GM19397 (cell line): ENCODE measurements at regions not wholly inside any gene's neighbourhood (a gene's known extent, or its start where the extent isn't known, plus 50 kb on each side); places are given as distances from the start of the nearest gene placed in this dataset.
"Not testable (repeated sequence)": the region's sequence is repeated elsewhere in the genome, so short reads cannot be mapped to it uniquely, and the experiment has no call there.

Source experiments
- ATAC-seq: cut with Tn5 transposase; IDR thresholded peaks from one replicate; pipeline ENCODE4 v1.9.1; 2021; ENCODE audit warnings: mild to moderate bottlenecking, moderate library complexity; ENCODE audit not compliant: unreplicated experiment

DNA sequence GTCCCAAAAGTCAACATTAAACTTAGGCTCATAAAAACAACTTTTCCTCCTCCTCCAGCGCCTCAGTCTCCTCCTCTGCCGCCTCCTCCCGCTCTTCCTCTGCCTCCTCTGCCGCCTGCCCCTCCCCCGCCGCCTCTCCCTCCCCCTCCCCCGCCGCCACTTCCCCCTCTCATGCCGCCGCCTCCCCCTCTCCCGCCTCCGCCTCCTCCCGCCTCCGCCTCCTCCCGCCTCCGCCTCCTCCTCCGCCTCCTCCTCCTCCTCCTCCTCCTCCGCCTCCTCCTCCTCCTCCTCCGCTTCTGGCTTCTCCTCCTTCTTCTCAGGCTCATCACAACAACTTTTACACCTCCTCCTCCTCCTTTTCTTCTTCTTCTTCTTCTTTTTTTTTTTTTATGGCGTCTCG is 599.9 kb downstream of the TMEM182 start:
- no peak for ATAC-seq

- ATAC-seq, result no peak
Observed at GRCh38 chr2:103363639-103364038, 601.8 kb downstream of the TMEM182 start.

DNA sequence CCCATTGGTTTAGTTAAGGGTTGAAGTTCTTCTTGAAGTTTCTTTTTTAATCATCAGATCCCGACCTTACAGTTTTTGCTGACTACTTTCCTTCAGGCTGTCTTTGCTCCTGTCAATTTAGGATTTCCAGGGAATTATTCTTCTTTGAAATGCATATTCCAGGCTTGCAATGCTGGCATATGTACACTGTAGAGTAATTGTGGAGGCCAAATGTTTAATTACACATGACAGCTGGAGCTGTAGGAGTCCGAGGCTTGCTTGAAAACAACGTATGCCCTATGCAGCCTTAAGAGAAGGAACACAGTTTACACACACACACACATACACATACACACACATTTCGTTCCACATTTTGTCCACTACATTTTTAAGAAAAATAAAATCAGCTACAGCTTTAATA is 602.3 kb downstream of the TMEM182 start:
- ATAC-seq, result no peak

DNA sequence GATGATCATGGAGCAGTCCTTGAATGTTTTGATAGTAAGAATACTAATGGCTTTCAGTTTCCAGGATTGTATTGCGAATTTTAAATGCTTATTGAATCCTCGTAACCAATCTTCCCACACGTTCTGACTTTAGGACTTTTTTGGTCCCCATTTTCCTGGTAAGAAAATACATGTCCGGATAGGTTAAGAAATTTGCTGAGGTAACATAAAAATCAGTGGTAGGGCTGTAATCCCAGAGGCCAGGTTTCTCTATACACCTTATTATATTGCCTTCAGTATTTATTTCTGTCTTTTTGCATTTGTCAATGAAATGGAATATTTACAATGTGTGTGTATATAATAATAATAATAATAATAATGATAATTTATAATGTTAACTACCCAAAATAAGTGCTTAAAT is 603.2 kb downstream of the TMEM182 start:
- ATAC-seq, result no peak

DNA sequence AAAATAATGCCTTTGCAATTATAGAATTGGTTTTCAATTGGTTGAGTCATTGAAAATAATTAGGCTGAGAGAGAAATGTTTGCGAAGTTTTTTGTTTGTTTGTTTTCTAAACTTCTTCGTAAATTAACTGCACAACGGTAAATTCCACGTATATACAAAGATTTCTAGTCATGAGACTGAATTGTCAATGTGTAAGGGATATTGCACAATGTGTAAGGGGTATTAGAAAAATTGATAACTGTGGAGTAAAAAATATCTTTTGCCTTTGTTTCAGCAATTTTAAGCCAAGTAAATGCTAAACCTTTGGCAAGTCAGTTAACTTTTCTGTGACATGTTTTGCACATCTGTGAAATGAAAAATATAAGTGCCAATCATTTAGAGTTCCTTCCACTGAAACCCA is 606.0 kb downstream of the TMEM182 start:
- no peak for ATAC-seq

- no peak for ATAC-seq
Observed at GRCh38 chr2:103383541-103383940, 621.7 kb downstream of the TMEM182 start.

GRCh38 chr2:103386872-103387271 is 625.0 kb downstream of the TMEM182 start:
- no peak for ATAC-seq

DNA sequence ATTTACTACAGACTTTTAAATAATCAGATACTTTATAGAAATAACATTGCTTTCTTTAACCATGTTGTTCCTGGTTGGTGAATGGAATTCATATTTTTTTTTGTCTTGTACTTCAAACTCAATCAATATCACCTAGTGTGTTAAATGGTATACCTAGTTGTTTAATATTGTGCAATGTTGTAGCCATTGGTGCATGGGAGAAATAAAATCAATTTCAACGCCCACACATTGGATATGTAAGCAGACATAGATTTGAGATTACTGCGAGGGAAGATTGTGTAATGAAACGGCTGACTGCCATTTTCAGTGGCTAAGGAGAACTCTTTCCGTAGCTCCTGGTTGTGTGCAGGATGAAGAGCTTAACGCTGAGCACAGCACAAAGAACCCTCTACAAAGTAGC is 626.1 kb downstream of the TMEM182 start:
- no peak for ATAC-seq

- no peak for ATAC-seq
Observed at GRCh38 chr2:103396152-103396551, 634.3 kb downstream of the TMEM182 start.

GRCh38 chr2:103401621-103402020 is 639.8 kb downstream of the TMEM182 start:
- ATAC-seq, result no peak

DNA sequence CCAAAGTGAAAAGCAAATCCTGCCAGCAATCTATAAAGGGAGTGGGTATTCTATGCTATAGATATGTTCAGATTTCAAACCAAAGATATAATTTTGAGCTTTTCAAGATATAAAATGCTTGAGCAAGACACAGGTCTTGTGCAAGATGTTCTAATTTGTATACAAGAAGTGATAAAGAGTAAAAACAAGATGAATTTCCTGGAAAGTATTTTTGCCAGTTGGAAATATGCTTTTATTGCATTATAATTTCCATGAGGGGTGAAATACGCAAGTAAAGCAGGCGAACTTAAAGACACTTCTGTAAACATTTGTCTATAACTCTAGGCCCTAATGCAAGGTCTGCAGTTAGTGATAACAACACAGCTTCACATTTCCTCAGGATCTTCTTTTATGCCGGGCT is 640.5 kb downstream of the TMEM182 start:
- no peak for ATAC-seq

DNA sequence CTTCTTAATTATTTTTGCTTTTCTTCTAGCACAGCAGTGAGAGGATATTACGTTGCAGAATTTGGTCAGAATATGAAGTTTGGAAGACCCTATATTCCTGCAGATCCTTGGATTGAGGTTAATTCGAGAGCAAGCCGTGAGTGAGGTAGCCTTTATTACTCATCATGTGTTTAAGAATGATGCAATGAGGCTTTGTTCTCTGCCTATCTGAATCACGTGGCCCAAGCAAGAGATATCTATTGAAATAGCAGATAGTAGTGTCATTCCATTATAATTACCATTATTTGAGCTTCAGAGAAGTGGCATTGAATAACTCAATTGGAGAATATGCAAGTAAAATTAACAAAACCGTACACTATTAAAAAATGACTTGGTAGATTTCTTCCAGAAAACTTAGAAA is 641.1 kb downstream of the TMEM182 start:
- ATAC-seq, result no peak

DNA sequence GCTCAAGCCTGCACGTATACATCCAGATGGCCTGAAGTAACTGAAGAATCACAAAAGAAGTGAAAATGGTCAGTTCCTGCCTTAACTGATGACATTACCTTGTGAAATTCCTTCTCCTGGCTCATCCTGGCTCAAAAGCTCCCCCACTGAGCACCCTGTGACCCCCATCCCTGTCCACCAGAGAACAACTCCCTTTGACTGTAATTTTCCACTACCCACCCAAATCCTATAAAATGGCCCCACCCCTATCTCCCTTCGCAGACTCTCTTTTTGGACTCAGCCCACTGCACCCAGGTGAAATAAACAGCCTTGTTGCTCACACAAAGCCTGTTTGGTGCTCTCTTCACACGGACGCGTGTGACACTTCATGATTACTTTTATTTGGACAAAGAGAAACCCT is 641.6 kb downstream of the TMEM182 start:
- not testable (repeated sequence) for ATAC-seq

DNA sequence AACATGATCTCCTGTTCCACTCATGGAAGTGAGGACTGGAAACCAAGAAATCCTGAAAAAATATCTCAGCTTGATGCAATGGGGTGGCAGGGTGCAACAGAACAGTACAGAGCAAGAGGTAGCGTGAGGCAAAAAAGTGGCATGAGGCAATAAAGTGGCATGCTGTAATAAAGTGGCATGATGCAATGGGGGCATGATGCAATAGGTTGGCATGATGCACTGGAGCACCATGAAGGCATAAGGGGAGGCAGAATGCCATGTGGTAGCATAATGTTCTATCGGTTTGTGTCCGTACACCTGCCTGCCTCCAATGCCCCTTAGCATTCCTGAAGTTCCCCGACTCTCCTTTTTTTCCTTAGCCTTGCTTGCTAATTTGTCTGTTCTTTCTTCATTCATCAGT is 648.4 kb downstream of the TMEM182 start:
- no peak for ATAC-seq

DNA sequence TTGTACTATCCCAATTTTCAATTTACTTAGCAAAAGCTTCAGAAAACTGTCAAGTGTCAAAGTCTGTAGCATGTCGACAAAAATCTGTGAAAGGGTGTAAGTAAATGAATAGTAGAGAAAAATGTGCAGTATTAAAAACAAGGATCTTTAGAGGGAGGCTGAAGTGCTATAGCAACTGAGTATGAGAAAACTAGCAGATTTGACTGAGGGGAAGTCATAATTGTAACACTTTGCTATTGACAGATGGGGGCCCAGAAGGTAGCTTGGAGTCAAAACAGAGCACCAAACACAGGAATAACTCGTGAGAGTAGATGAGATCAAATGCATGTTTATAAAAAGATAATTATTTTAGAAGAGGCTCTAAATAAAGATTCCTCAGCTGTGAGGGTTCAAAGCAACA is 657.7 kb downstream of the TMEM182 start:
- ATAC-seq, result no peak

DNA sequence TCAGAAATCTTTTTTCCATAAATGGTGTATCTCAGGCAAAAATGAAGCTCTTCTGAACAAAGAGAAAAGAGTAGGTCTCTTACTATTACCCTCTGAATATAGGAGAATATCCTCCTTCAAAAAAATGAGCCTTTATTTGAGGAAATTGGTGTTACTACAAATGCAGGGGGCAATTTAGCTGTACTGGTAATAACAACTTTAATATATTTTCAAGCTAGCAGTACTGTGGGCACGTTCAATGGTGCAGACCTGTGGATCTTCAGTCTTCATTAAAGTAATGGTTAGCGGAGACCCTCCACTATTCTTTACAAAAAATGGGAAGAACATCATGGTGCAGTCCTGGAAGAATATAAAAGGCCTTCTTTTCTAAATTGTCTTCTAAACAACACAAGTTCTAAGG is 661.3 kb downstream of the TMEM182 start:
- no peak for ATAC-seq

DNA sequence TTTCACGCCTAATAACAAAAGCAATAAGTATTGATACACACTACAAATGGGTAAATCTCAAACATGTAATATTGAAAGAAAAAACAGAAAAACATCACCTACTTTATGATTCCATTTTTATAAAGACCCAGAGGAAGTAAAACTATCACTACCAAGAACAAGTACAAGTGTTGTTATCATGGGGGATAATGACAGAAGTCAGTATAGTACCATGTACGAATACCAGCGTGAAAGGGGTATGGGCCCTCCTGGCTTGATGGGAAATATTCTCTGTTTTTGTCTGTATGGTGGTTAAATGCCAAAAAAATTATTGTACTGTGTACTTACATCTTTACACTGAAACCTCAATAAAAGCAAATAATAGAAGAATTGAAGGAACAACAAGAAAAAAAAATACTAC is 665.7 kb downstream of the TMEM182 start:
- no peak for ATAC-seq

GRCh38 chr2:103430191-103430590 is 668.4 kb downstream of the TMEM182 start:
- ATAC-seq, result no peak

DNA sequence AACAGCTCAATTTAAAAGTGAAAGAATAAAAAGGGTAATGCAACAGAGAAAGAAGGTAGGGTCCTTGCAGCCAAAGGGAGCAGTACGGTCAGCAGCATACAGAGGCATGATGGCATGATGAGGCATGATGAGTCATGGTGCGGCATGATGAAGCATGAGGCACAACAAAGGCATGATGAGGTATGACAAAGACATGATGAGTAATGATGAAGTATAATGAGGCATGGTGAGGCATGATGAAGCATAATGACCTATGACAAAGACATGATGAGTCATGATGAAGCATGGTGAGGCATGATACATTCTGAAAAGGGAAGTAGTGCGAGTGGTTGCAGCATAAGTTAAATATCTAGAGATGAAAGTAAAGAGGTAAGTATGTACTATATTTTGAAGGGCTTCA is 673.2 kb downstream of the TMEM182 start:
- no peak for ATAC-seq

DNA sequence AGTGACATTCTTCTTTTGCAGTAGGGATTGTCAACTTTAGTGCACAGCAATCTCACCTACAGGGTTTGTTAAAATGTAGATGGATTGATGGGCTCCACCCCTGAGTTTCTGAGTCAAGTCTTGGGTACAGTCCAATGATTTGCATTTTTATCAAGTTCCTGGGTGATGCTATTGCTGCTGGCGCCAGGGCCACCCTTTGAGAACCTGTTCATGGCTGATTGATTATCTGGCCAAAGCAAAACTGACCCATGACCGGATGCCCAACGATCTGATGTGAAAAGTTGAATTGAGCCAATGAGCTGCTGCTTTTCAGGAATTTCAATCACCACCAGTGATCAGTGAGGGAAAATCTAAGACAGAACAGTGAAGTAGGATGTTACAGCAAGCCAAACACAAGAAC is 675.3 kb downstream of the TMEM182 start:
- no peak for ATAC-seq

- ATAC-seq, result no peak
Observed at GRCh38 chr2:103445347-103445746, 683.5 kb downstream of the TMEM182 start.

DNA sequence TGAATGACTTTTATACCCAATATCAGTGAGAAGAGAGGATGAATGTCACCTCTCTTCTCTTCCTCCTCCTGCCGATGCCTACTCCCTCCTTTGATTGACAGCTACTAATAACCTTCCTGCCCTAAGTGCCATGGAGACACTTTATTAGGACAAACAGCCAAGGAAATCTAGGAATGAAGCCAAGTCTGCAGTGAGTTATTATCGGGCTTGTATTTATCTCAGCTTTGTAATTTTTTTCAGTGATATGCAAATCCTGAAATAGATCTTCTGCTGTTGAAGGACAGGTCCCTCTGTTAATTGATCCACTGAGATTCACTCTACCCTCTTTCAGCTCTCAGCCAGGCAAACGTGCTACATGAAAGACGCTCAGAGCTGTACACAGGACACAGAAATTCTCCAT is 686.7 kb downstream of the TMEM182 start:
- no peak for ATAC-seq

- no peak for ATAC-seq
Observed at GRCh38 chr2:103451283-103451682, 689.5 kb downstream of the TMEM182 start.

GRCh38 chr2:103459283-103459682 is 697.5 kb downstream of the TMEM182 start:
- no peak for ATAC-seq
